Caco-2 (cell line): ENCODE measurements at regions not wholly inside any gene's neighbourhood (a gene's known extent, or its start where the extent isn't known, plus 50 kb on each side); places are given as distances from the start of the nearest gene placed in this dataset.

Experiments
- BruUV-seq: library from RNA; stranded (reverse); fragments of 400-500 nt; replicated peaks from 2 replicates; lab custom pipeline; 2021; lab: Mats Ljungman, UMichigan
- CTCF ChIA-PET: fragments of 300-600 bp; sonication (Branson Sonifier 250); formaldehyde crosslinking; loops from one replicate; lab custom pipeline; 2022; ENCODE audit warnings: antibody characterized with exemption; lab: Charles Lee
- POLR2A ChIA-PET: fragments of 300-600 bp; sonication (Branson Sonifier 250); formaldehyde crosslinking; loops from one replicate; lab custom pipeline; 2022; ENCODE audit warnings: antibody characterized with exemption; lab: Charles Lee
- DNase-seq, 2 experiments: peaks; one replicate each; pipeline versions ENCODE4 v3.0.0 to v3.0.0-alpha.2; 2020 to 2022
- H3K27me3 ChIP-seq: replicated peaks from 2 replicates; pipeline ENCODE4 v1.6.0; 2011; ENCODE audit warnings: low read length; ENCODE audit not compliant: control insufficient read depth, insufficient read depth
- H3K36me3 ChIP-seq: 2 replicates; pipeline ENCODE4 v1.5.1; 2011; ENCODE audit warnings: low read length; ENCODE audit not compliant: control insufficient read depth, insufficient read depth
- H3K4me1 ChIP-seq: fragments of 250-450 bp; sonication (Bioruptor Pico); 2 replicates; pipeline ENCODE4 v1.5.1; 2020; ENCODE audit warnings: mild to moderate bottlenecking
- H3K4me3 ChIP-seq: 2 replicates; pipeline ENCODE4 v1.5.1; 2011; ENCODE audit warnings: low read depth, mild to moderate bottlenecking, control low read depth, low read length
- H3K9me3 ChIP-seq: fragments of 250-450 bp; sonication (Bioruptor Pico); 2 replicates; pipeline ENCODE4 v1.5.1; 2020; ENCODE audit warnings: mild to moderate bottlenecking, moderate library complexity
- H3K27ac Mint-ChIP-seq: one replicate; pipeline ENCODE4 v1.8.0; 2022; ENCODE audit warnings: mixed read lengths; ENCODE audit not compliant: unreplicated experiment
- H3K27me3 Mint-ChIP-seq: one replicate; pipeline ENCODE4 v1.8.0; 2022; ENCODE audit warnings: mixed read lengths; ENCODE audit not compliant: insufficient read depth, unreplicated experiment
- H3K36me3 Mint-ChIP-seq: one replicate; pipeline ENCODE4 v1.8.0; 2022; ENCODE audit warnings: mild to moderate bottlenecking, mixed read lengths; ENCODE audit not compliant: insufficient read depth, unreplicated experiment
- H3K4me1 Mint-ChIP-seq: one replicate; pipeline ENCODE4 v1.8.0; 2022; ENCODE audit warnings: low read depth, mixed read lengths; ENCODE audit not compliant: unreplicated experiment
- H3K4me3 Mint-ChIP-seq: one replicate; pipeline ENCODE4 v1.8.0; 2022; ENCODE audit warnings: mild to moderate bottlenecking, moderate library complexity, mixed read lengths; ENCODE audit not compliant: unreplicated experiment
- H3K9me3 Mint-ChIP-seq: one replicate; pipeline ENCODE4 v1.8.0; 2022; ENCODE audit warnings: mixed read lengths; ENCODE audit not compliant: unreplicated experiment
- intact Hi-C: fragments of 100-400 bp; cut with micrococcal nuclease; formaldehyde crosslinking; loops from one replicate; pipeline ENCODE4 v1.10.0; 2022; ENCODE audit not compliant: unreplicated experiment
- TF ChIP-seq, protein P1 (sequence below), 2 experiments: fragments of 200-600 bp in 1 of 2; IDR thresholded peaks; 1 replicate in 1 of 2; 2 replicates in 1 of 2; pipeline versions ENCODE4 v1.5.1 to v1.8.0; 2011 to 2022; ENCODE audit warnings: antibody characterized with exemption in 1 of 2, control low read depth in 1 of 2, inconsistent platforms in 1 of 2, low read depth in 1 of 2, low read length in 1 of 2, mild to moderate bottlenecking in 1 of 2, moderate library complexity in 1 of 2; ENCODE audit not compliant: insufficient read depth in 1 of 2, severe bottlenecking in 1 of 2, unreplicated experiment in 1 of 2

DNA sequence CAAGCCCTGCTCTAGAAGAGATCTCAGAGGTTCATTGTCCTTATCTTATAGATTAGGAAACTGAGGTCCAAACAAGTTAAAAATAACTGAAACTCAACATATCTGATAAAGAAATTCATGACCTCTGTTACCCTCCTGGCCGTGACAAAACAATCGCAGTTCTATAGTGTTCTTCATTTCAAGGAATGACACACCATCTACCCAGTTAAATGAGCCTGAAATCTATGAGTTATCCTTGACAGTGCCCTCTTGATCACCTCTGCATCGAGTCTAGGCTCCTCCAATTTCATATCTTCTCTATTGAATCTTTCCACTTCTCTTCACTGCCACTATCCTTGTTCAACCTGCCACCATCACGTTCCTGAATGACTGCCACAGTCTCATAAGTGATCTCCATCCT, 325.3 kb upstream of the TEX13C start:
- Histone ChIP-seq H3K27me3 (no peaks in the 10 kb centered on the region), H3K4me3 (no peak overlapping the region), H3K36me3 (no peaks in the 10 kb centered on the region), H3K9me3 (no peaks in the 10 kb centered on the region), H3K4me1 (no peaks in the 10 kb centered on the region)
- Mint-ChIP-seq H3K4me1 (no peaks in the 10 kb centered on the region), H3K27me3 (peaks cover 6% of the 10 kb centered on the region), H3K36me3 (no peaks in the 10 kb centered on the region), H3K27ac (no peak overlapping the region), H3K4me3 (no peak overlapping the region), H3K9me3 (no peaks in the 10 kb centered on the region)
- CTCF ChIA-PET: no interaction called here
- no TSS peak for BruUV-seq
- intact Hi-C loops: no loop called here
- DNase-seq: no peak
- POLR2A ChIA-PET: no interaction called here
- TF ChIP-seq, protein P1, sequence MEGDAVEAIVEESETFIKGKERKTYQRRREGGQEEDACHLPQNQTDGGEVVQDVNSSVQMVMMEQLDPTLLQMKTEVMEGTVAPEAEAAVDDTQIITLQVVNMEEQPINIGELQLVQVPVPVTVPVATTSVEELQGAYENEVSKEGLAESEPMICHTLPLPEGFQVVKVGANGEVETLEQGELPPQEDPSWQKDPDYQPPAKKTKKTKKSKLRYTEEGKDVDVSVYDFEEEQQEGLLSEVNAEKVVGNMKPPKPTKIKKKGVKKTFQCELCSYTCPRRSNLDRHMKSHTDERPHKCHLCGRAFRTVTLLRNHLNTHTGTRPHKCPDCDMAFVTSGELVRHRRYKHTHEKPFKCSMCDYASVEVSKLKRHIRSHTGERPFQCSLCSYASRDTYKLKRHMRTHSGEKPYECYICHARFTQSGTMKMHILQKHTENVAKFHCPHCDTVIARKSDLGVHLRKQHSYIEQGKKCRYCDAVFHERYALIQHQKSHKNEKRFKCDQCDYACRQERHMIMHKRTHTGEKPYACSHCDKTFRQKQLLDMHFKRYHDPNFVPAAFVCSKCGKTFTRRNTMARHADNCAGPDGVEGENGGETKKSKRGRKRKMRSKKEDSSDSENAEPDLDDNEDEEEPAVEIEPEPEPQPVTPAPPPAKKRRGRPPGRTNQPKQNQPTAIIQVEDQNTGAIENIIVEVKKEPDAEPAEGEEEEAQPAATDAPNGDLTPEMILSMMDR (IDR thresholded peaks at IDR 0.05; ENCODE audit: insufficient read depth in 1 of 2, low read depth in 1 of 2, low read length in 1 of 2, severe bottlenecking in 1 of 2, unreplicated experiment in 1 of 2): no peak

DNA sequence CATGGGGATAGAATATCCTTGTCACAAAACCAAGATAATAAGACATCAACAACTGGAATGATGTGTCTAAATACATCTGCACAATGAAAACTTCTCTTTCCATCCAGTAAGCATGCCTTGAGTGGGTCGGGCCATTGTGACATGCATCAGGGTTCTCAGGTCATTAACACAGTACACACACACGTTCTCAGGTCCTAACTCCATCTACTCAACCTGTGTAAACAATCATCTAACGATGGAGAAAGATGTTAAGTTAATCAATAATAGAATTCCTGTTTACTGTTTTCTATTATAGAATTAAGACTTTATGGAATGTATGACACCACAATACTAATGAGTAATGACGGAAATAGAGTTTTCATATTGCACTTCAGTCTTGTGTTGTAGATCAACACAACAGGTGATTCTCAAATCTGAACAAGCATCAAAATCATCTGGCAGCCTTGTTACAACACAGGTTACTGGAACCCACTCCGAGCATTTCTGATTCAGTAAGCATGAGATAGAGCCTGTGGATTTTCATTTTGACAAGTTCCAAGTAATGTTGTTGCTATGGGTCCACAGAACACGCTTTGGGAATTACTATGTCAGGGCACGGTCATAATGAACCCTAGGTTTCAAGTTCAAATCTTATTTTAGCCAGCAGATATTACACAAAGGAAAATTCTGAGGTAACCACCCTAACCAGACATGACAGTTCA, 315.8 kb upstream of the TEX13C start:
- H3K4me3 Mint-ChIP-seq: no peak overlapping the region
- intact Hi-C loops: no loop called here
- H3K27ac Mint-ChIP-seq: no peak overlapping the region
- no peaks in the 10 kb centered on the region for H3K36me3 Mint-ChIP-seq
- CTCF ChIA-PET: no interaction called here
- TF ChIP-seq, protein P1 (IDR thresholded peaks at IDR 0.05; ENCODE audit: insufficient read depth in 1 of 2, low read depth in 1 of 2, low read length in 1 of 2, severe bottlenecking in 1 of 2, unreplicated experiment in 1 of 2): no peak
- H3K4me1 Mint-ChIP-seq: no peaks in the 10 kb centered on the region
- H3K36me3 ChIP-seq: no peaks in the 10 kb centered on the region
- no TSS peak for BruUV-seq
- DNase-seq: no peak
- no peaks in the 10 kb centered on the region for H3K9me3 ChIP-seq
- H3K4me3 ChIP-seq: no peak overlapping the region
- no peaks in the 10 kb centered on the region for H3K27me3 Mint-ChIP-seq
- POLR2A ChIA-PET: no interaction called here
- H3K4me1 ChIP-seq: no peaks in the 10 kb centered on the region
- H3K27me3 ChIP-seq: no peaks in the 10 kb centered on the region
- no peaks in the 10 kb centered on the region for H3K9me3 Mint-ChIP-seq

DNA sequence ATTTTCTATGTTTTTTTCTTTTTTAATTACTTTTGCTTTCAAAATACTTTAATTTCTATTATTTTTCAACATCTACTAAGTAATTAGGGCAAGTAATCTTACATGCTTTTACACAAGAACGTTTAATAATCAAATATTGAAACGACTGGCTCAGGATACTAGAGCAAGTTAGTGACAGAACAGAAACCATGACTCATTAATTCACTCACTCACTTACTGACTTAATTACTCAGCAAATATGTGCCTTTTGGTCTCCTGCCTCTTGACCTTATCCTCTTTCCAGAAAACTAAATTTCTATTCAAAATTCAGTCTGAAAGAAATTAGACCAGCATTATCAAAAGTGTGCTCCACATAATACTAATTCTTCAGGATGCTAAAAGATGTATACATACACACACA, 314.9 kb upstream of the TEX13C start:
- Histone ChIP-seq H3K9me3 (no peaks in the 10 kb centered on the region), H3K4me3 (no peak overlapping the region), H3K4me1 (no peaks in the 10 kb centered on the region), H3K27me3 (no peaks in the 10 kb centered on the region), H3K36me3 (no peaks in the 10 kb centered on the region)
- ChIA-PET CTCF (no interaction called here), POLR2A (no interaction called here)
- Mint-ChIP-seq H3K9me3 (no peaks in the 10 kb centered on the region), H3K4me1 (no peaks in the 10 kb centered on the region), H3K4me3 (no peak overlapping the region), H3K27ac (no peak overlapping the region), H3K36me3 (no peaks in the 10 kb centered on the region), H3K27me3 (no peaks in the 10 kb centered on the region)
- intact Hi-C loops: no loop called here
- no TSS peak for BruUV-seq
- TF ChIP-seq, protein P1 (IDR thresholded peaks at IDR 0.05; ENCODE audit: insufficient read depth in 1 of 2, low read depth in 1 of 2, low read length in 1 of 2, severe bottlenecking in 1 of 2, unreplicated experiment in 1 of 2): no peak
- no peak for DNase-seq
